H1 (cell line): ENCODE measurements at regions not wholly inside any gene's neighbourhood (a gene's known extent, or its start where the extent isn't known, plus 50 kb on each side); places are given as distances from the start of the nearest gene placed in this dataset.

Experiments
- CTCF ChIA-PET: fragments of 300-600 bp; sonication (Branson Sonifier 250); formaldehyde crosslinking; loops from one replicate; lab custom pipeline; 2021; ENCODE audit not compliant: partially characterized antibody; lab: Charles Lee
- POLR2A ChIA-PET: fragments of 300-600 bp; sonication (Branson Sonifier 250); formaldehyde crosslinking; loops from one replicate; lab custom pipeline; 2021; ENCODE audit warnings: inconsistent platforms; ENCODE audit not compliant: partially characterized antibody; lab: Charles Lee
- DNase-seq, 2 experiments: peaks; one replicate each; pipeline versions ENCODE4 v3.0.0 to v3.0.0-alpha.2; 2010 to 2022; ENCODE audit warnings: low spot score in 2 of 2, low read depth in 1 of 2, mixed read lengths in 1 of 2
- FAIRE-seq: peaks from 2 replicates; lab custom pipeline; 2011; peaks lifted over from hg19 to GRCh38; lab: Jason Lieb, UNC
- H2AFZ ChIP-seq: 2 replicates; pipeline ENCODE4 v1.8.1; 2012; ENCODE audit warnings: low read length, inconsistent platforms
- H2AK5ac ChIP-seq: 2 replicates; pipeline ENCODE4 v1.6.1; 2013; ENCODE audit warnings: low read depth, low read length
- H2BK120ac ChIP-seq: replicated peaks from 2 replicates; pipeline ENCODE3; 2013; ENCODE audit warnings: low read depth, low read length, inconsistent platforms
- H2BK12ac ChIP-seq: 2 replicates; pipeline ENCODE4 v1.6.1; 2013; ENCODE audit warnings: low read depth, low read length
- H2BK15ac ChIP-seq: 2 replicates; pipeline ENCODE4 v1.6.1; 2013; ENCODE audit warnings: low read length
- H2BK20ac ChIP-seq: 2 replicates; pipeline ENCODE4 v1.6.1; 2013; ENCODE audit warnings: low read length
- H2BK5ac ChIP-seq: 2 replicates; pipeline ENCODE4 v1.6.1; 2013; ENCODE audit warnings: low read depth, low read length
- H3K14ac ChIP-seq: 2 replicates; pipeline ENCODE4 v1.6.1; 2013; ENCODE audit warnings: inconsistent platforms; ENCODE audit not compliant: insufficient read length
- H3K18ac ChIP-seq: 2 replicates; pipeline ENCODE4 v1.6.1; 2013; ENCODE audit warnings: low read length; ENCODE audit errors: extremely low read depth
- H3K23ac ChIP-seq: 2 replicates; pipeline ENCODE4 v1.6.1; 2013; ENCODE audit warnings: inconsistent platforms; ENCODE audit not compliant: insufficient read length
- H3K23me2 ChIP-seq: 2 replicates; pipeline ENCODE4 v1.6.1; 2013; ENCODE audit warnings: low read depth, low read length
- H3K27ac ChIP-seq: 2 replicates; pipeline ENCODE4 v1.6.1; 2011; ENCODE audit warnings: low read depth, low read length, inconsistent platforms
- H3K27me3 ChIP-seq, 4 experiments: replicated peaks in 1 of 4; 1 replicate in 1 of 4; 2 replicates in 3 of 4; pipeline versions ENCODE4 v1.6.1 to v1.8.1; 2011 to 2013; ENCODE audit warnings: low read length in 3 of 4, mild to moderate bottlenecking in 3 of 4, inconsistent platforms in 2 of 4, mixed read lengths in 2 of 4, moderate library complexity in 1 of 4; ENCODE audit not compliant: control insufficient read depth in 3 of 4, insufficient read depth in 3 of 4; ENCODE audit errors: extremely low read depth in 1 of 4
- H3K36me3 ChIP-seq, 4 experiments: 2 replicates each; pipeline versions ENCODE4 v1.6.1 to v1.8.1; 2011 to 2013; ENCODE audit warnings: mild to moderate bottlenecking in 4 of 4, low read length in 3 of 4, moderate library complexity in 2 of 4, control low read depth in 1 of 4, inconsistent platforms in 1 of 4; ENCODE audit not compliant: insufficient read depth in 4 of 4, control insufficient read depth in 2 of 4
- H3K4ac ChIP-seq: replicated peaks from 2 replicates; pipeline ENCODE3; 2013; ENCODE audit warnings: low read length, low read depth, mixed read lengths, inconsistent platforms; ENCODE audit not compliant: insufficient read length
- H3K4me1 ChIP-seq, 4 experiments: replicated peaks in 1 of 4; 1 replicate in 1 of 4; 2 replicates in 3 of 4; pipeline versions ENCODE4 v1.6.1 to v1.8.1; 2011 to 2013; ENCODE audit warnings: low read length in 3 of 4, inconsistent platforms in 2 of 4, mixed read lengths in 1 of 4; ENCODE audit not compliant: insufficient read depth in 4 of 4, control insufficient read depth in 3 of 4
- H3K4me2 ChIP-seq, 2 experiments: 2 replicates each; pipeline versions ENCODE4 v1.6.1 to v1.8.1; 2011 to 2013; ENCODE audit warnings: low read depth in 2 of 2, low read length in 2 of 2, control low read depth in 1 of 2, inconsistent platforms in 1 of 2, mild to moderate bottlenecking in 1 of 2; ENCODE audit not compliant: insufficient read depth in 1 of 2
- H3K4me3 ChIP-seq, 4 experiments: fragments of 200-600, 300-600 bp in 1 of 4; sonication (generic), shearing (Covaris generic), sonication (Bioruptor Twin) in 1 of 4; 2 replicates each; pipeline versions ENCODE4 v1.5.1 to v1.8.1; 2011 to 2016; ENCODE audit warnings: low read length in 4 of 4, low read depth in 3 of 4, control low read depth in 2 of 4, inconsistent platforms in 2 of 4, mild to moderate bottlenecking in 2 of 4, mixed read lengths in 1 of 4, moderate library complexity in 1 of 4; ENCODE audit not compliant: insufficient read depth in 2 of 4; ENCODE audit errors: extremely low read depth in 1 of 4
- H3K56ac ChIP-seq: replicated peaks from 2 replicates; pipeline ENCODE3; 2013; ENCODE audit warnings: low read depth, mild to moderate bottlenecking, mixed read lengths, low read length, inconsistent platforms; ENCODE audit not compliant: insufficient read length
- H3K79me1 ChIP-seq: 2 replicates; pipeline ENCODE4 v1.6.1; 2013; ENCODE audit warnings: low read depth, low read length, control low read depth
- H3K79me2 ChIP-seq, 2 experiments: 2 replicates each; pipeline versions ENCODE4 v1.6.1 to v1.8.1; 2012 to 2013; ENCODE audit warnings: low read length in 2 of 2, mild to moderate bottlenecking in 2 of 2, inconsistent platforms in 1 of 2; ENCODE audit not compliant: insufficient read depth in 2 of 2, control insufficient read depth in 1 of 2
- H3K9ac ChIP-seq, 4 experiments: replicated peaks in 1 of 4; 1 replicate in 1 of 4; 2 replicates in 3 of 4; pipeline versions ENCODE4 v1.6.1 to v1.8.1; 2011 to 2013; ENCODE audit warnings: low read depth in 3 of 4, low read length in 3 of 4, control low read depth in 2 of 4, mild to moderate bottlenecking in 2 of 4, moderate library complexity in 2 of 4, inconsistent platforms in 1 of 4; ENCODE audit errors: extremely low read depth in 1 of 4
- H3K9me3 ChIP-seq, 2 experiments: 2 replicates each; pipeline versions ENCODE4 v1.6.1 to v1.8.1; 2012 to 2013; ENCODE audit warnings: mild to moderate bottlenecking in 2 of 2, moderate library complexity in 2 of 2, control low read depth in 1 of 2, inconsistent platforms in 1 of 2, low read depth in 1 of 2, low read length in 1 of 2, mixed read lengths in 1 of 2; ENCODE audit not compliant: insufficient read depth in 2 of 2
- H4K20me1 ChIP-seq, 2 experiments: replicated peaks in 1 of 2; 2 replicates each; pipeline versions ENCODE3 to v1.8.1; 2011 to 2013; ENCODE audit warnings: inconsistent platforms in 2 of 2, low read length in 2 of 2, mild to moderate bottlenecking in 1 of 2; ENCODE audit not compliant: insufficient read depth in 2 of 2, control insufficient read depth in 1 of 2
- H4K5ac ChIP-seq: 2 replicates; pipeline ENCODE4 v1.6.1; 2013; ENCODE audit warnings: low read length, low read depth, mixed read lengths, inconsistent platforms; ENCODE audit not compliant: insufficient read length
- H4K8ac ChIP-seq: 2 replicates; pipeline ENCODE4 v1.8.0; 2013; ENCODE audit warnings: mild to moderate bottlenecking, moderate library complexity, low read length, inconsistent platforms; ENCODE audit not compliant: insufficient read depth; ENCODE audit errors: extremely low read depth
- H4K91ac ChIP-seq: replicated peaks from 2 replicates; pipeline ENCODE3; 2013; ENCODE audit warnings: low read length, mixed read lengths, inconsistent platforms; ENCODE audit not compliant: insufficient read length
- ATF3 ChIP-seq: IDR thresholded peaks from 2 replicates; pipeline ENCODE4 v1.6.1; 2011; ENCODE audit warnings: low read depth, mild to moderate bottlenecking, low read length; ENCODE audit not compliant: insufficient read depth
- BACH1 ChIP-seq: IDR thresholded peaks from 2 replicates; pipeline ENCODE4 v1.6.1; 2012; ENCODE audit warnings: low read length, improper control_type of control experiment
- CBX8 ChIP-seq: fragments of 300-800, 300-1000 bp; sonication (generic); IDR thresholded peaks from 2 replicates; pipeline ENCODE4 v1.7.1; 2016; ENCODE audit warnings: low read depth, low read length, borderline replicate concordance
- HDAC2 ChIP-seq, 2 experiments: fragments of 300-600 bp in 1 of 2; sonication (generic) in 1 of 2; IDR thresholded peaks; 2 replicates each; pipeline ENCODE4 v1.6.1; 2011 to 2012; ENCODE audit warnings: low read depth in 2 of 2, low read length in 2 of 2, mild to moderate bottlenecking in 2 of 2, moderate library complexity in 2 of 2, borderline replicate concordance in 1 of 2, inconsistent platforms in 1 of 2
- POLR2A ChIP-seq, 2 experiments: IDR thresholded peaks; 1 replicate in 1 of 2; 2 replicates in 1 of 2; pipeline ENCODE4 v1.6.1; 2011; ENCODE audit warnings: low read depth in 2 of 2, low read length in 2 of 2, mild to moderate bottlenecking in 2 of 2; ENCODE audit errors: control extremely low read depth in 1 of 2
- RAD21 ChIP-seq, 2 experiments: IDR thresholded peaks in 1 of 2; conservative IDR thresholded peaks in 1 of 2; 2 replicates each; pipeline ENCODE4 v1.6.1; 2011; ENCODE audit warnings: low read depth in 2 of 2, low read length in 2 of 2, improper control_type of control experiment in 1 of 2, inconsistent platforms in 1 of 2, mild to moderate bottlenecking in 1 of 2, moderate library complexity in 1 of 2
- SP1 ChIP-seq: IDR thresholded peaks from 2 replicates; pipeline ENCODE4 v1.6.1; 2011; ENCODE audit warnings: low read depth, low read length
- TCF12 ChIP-seq: IDR thresholded peaks from 2 replicates; pipeline ENCODE4 v1.6.1; 2011; ENCODE audit warnings: low read depth, mild to moderate bottlenecking, low read length
- ZNF274 ChIP-seq: IDR thresholded peaks from 2 replicates; pipeline ENCODE4 v1.7.0; 2012; ENCODE audit warnings: low read length, borderline replicate concordance; ENCODE audit errors: extremely low read depth
- WGBS, 2 experiments: shearing (Covaris generic) in 1 of 2; methylation state at CpG; one replicate each; pipeline versions ENCODE4 v1.1.6 to v1.1.7; 2013 to 2015; ENCODE audit warnings: low lambda C conversion rate in 2 of 2, mixed read lengths in 2 of 2, inconsistent platforms in 1 of 2, low coverage in 1 of 2, missing lambda C conversion rate in 1 of 2; ENCODE audit not compliant: insufficient replicate concordance in 2 of 2, insufficient coverage in 1 of 2, insufficient read length in 1 of 2; ENCODE audit errors: extremely low coverage in 1 of 2, missing lambda C conversion rate in 1 of 2; 5-methylcytosine and 5-hydroxymethylcytosine counted together

GRCh38 chr6:85394199-85394598 is 55.7 kb upstream of the NT5E start:
- H2AK5ac ChIP-seq: no peak overlapping the region
- no peak overlapping the region for H2BK120ac ChIP-seq
- H3K79me2 ChIP-seq: no peaks in the 10 kb centered on the region
- TF ChIP-seq POLR2A (IDR thresholded peaks at IDR 0.05; ENCODE audit: control extremely low read depth in 1 of 2, low read depth in 2 of 2, low read length in 2 of 2) (no peak), TCF12 (no peak), RAD21 (IDR thresholded peaks at IDR 0.05 in 1 of 2, conservative IDR thresholded peaks at IDR 0.05 in 1 of 2; ENCODE audit: low read depth in 2 of 2, low read length in 2 of 2) (no peak), ATF3 (no peak), CBX8 (no peak), SP1 (no peak), HDAC2 (IDR thresholded peaks at IDR 0.05; ENCODE audit: borderline replicate concordance in 1 of 2, low read depth in 2 of 2, low read length in 2 of 2) (no peak), BACH1 (no peak), ZNF274 (no peak)
- no peaks in the 10 kb centered on the region for H3K27me3 ChIP-seq
- 100% methylated on average over 1 of the region's 1 CpG; no CpG with 5 or more reads in 1 of the 2 experiments for WGBS, 2 experiments
- no peak overlapping the region for H3K4me3 ChIP-seq
- H3K79me1 ChIP-seq: no peaks in the 10 kb centered on the region
- H4K91ac ChIP-seq: no peak overlapping the region
- DNase-seq (no peak), FAIRE-seq (no peak)
- no peak overlapping the region for H2BK15ac ChIP-seq
- no peak overlapping the region for H3K18ac ChIP-seq
- no peak overlapping the region for H4K5ac ChIP-seq
- H3K9me3 ChIP-seq: no peaks in the 10 kb centered on the region
- no peaks in the 10 kb centered on the region for H3K36me3 ChIP-seq
- H2AFZ ChIP-seq: no peak overlapping the region
- H3K9ac ChIP-seq: no peak overlapping the region
- no peak overlapping the region for H4K8ac ChIP-seq
- no peaks in the 10 kb centered on the region for H3K4me1 ChIP-seq
- H2BK12ac ChIP-seq: no peak overlapping the region
- H3K27ac ChIP-seq: no peak overlapping the region
- no peaks in the 10 kb centered on the region for H3K23me2 ChIP-seq
- no peak overlapping the region for H2BK20ac ChIP-seq
- ChIA-PET POLR2A (no interaction called here), CTCF (interaction anchor here (0.6 kb wide), 1 partner anchor 9 kb away, joined by 3 read pairs; no protein-coding TSS in a partner anchor)
- H3K23ac ChIP-seq: no peak overlapping the region
- no peak overlapping the region for H2BK5ac ChIP-seq
- no peak overlapping the region for H3K4me2 ChIP-seq
- no peaks in the 10 kb centered on the region for H4K20me1 ChIP-seq
- H3K56ac ChIP-seq: no peak overlapping the region
- no peak overlapping the region for H3K4ac ChIP-seq
- H3K14ac ChIP-seq: no peak overlapping the region
